BLaER1 (cell line): ENCODE measurements at regions not wholly inside any gene's neighbourhood (a gene's known extent, or its start where the extent isn't known, plus 50 kb on each side); places are given as distances from the start of the nearest gene placed in this dataset.

Experiments
- H3K27ac ChIP-seq: shearing (Covaris generic); formaldehyde crosslinking; 2 replicates; pipeline ENCODE4 v1.8.1; 2022
- H3K27me3 ChIP-seq: shearing (Covaris generic); formaldehyde crosslinking; 2 replicates; pipeline ENCODE4 v1.8.1; 2022
- H3K36me3 ChIP-seq: shearing (Covaris generic); formaldehyde crosslinking; 2 replicates; pipeline ENCODE4 v1.8.1; 2022
- H3K4me1 ChIP-seq: shearing (Covaris generic); formaldehyde crosslinking; 2 replicates; pipeline ENCODE4 v1.8.1; 2022
- H3K4me2 ChIP-seq: shearing (Covaris generic); formaldehyde crosslinking; 2 replicates; pipeline ENCODE4 v1.8.1; 2022
- H3K4me3 ChIP-seq: shearing (Covaris generic); formaldehyde crosslinking; 2 replicates; pipeline ENCODE4 v1.8.1; 2022
- H3K9ac ChIP-seq: shearing (Covaris generic); formaldehyde crosslinking; 2 replicates; pipeline ENCODE4 v1.8.1; 2022
- H3K9me3 ChIP-seq: shearing (Covaris generic); formaldehyde crosslinking; 2 replicates; pipeline ENCODE4 v1.8.1; 2022
- H4K20me1 ChIP-seq: shearing (Covaris generic); formaldehyde crosslinking; 2 replicates; pipeline ENCODE4 v1.8.1; 2022
- Cebpa-rat ChIP-seq: shearing (Covaris generic); IDR thresholded peaks from 2 replicates; pipeline ENCODE4 v1.8.1; 2022

DNA sequence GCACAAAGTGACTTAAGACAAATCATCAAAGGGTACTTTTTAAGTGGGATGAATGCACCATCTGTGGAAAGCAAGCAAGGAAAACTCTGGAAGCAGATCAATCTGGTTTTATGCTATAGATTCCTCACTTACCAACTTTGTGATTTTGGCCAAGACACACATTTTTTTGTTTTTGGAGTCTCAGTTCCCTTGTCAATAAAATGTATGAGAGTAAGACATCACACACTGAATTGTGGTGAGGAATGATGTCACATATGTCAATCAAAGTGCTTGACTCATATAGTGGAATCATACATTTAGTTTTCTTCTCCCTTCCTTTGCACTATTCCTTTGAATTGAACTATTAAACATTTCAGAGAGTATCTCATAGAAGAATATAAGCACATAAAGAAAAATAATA, 620.5 kb upstream of the CITED2 start:
- Histone ChIP-seq H3K27me3 (no peaks in the 10 kb centered on the region), H3K4me3 (no peak overlapping the region), H3K9ac (no peak overlapping the region), H3K36me3 (no peaks in the 10 kb centered on the region), H3K4me2 (no peak overlapping the region), H3K27ac (no peak overlapping the region), H3K4me1 (no peaks in the 10 kb centered on the region), H3K9me3 (peaks cover 6% of the 10 kb centered on the region; the same call in 1 of the 2 replicates), H4K20me1 (no peaks in the 10 kb centered on the region)
- TF ChIP-seq Cebpa-rat: no peak

DNA sequence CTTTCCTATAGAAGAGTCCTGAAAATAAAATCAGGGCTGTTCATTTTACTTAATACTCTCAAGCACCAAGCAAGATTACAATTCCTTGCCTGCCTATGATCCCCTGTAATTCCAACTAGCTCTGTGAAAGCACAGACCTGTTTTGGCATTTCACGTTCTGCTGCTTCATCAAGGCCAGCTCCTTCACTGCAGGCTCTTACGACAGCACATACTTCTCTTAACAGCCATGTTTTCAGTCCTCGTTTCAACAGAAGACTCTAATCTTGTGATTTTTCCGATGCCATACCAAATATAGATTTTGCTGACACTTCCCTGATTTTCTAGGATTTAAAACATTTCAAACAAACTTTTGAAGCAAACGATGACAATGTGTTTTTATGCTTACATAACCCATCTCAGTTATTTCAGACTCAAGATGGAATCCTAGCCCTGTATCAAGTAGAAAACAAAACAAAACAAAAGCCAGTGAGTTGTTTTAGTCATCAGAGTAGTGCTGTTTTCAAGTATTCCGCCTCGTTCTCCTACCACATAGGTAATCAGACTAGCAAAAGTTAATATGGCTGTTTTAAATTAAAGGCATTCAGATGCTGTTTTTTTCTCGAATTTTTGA, 616.5 kb upstream of the CITED2 start:
- H4K20me1 ChIP-seq: no peaks in the 10 kb centered on the region
- H3K36me3 ChIP-seq: no peaks in the 10 kb centered on the region
- H3K4me1 ChIP-seq: no peaks in the 10 kb centered on the region
- no peak for TF ChIP-seq Cebpa-rat
- no peaks in the 10 kb centered on the region for H3K9me3 ChIP-seq
- no peaks in the 10 kb centered on the region for H3K27me3 ChIP-seq
- no peak overlapping the region for H3K9ac ChIP-seq
- H3K27ac ChIP-seq: no peak overlapping the region
- H3K4me3 ChIP-seq: no peak overlapping the region
- H3K4me2 ChIP-seq: no peak overlapping the region

DNA sequence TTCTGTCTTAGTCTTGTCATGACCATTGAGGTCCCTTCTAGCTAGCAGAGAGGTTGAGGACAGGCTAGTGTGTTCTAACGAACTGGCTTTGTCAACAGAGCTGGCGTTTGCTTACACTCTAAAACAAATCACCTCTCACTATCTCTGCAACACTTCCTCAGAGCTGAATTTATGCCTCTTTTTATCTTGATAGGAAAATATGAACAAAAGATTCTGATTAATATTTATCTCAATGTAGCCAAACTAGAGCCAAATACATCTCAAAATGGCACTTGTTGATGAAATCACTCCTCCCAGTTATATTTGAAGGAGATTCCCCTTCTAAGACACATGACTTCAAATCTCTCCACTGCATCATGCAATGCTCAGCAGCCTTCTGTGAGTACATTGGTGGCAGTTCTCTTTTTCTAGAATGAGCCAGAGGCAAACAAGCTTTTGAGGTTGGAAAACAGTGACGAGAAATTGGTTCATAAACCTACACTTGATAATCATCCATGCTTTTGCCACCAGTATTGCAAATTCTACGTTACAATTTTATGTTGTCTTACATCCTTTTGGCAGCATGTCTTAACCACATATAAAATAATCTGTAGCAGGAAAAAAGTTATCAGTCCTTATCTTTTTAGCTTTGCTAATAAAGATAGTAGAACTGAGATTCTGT, 615.7 kb upstream of the CITED2 start:
- Histone ChIP-seq H3K4me3 (no peak overlapping the region), H3K4me2 (no peak overlapping the region), H4K20me1 (no peaks in the 10 kb centered on the region), H3K9me3 (no peaks in the 10 kb centered on the region), H3K9ac (no peak overlapping the region), H3K27me3 (no peaks in the 10 kb centered on the region), H3K4me1 (no peaks in the 10 kb centered on the region), H3K36me3 (no peaks in the 10 kb centered on the region), H3K27ac (no peak overlapping the region)
- TF ChIP-seq Cebpa-rat: no peak

DNA sequence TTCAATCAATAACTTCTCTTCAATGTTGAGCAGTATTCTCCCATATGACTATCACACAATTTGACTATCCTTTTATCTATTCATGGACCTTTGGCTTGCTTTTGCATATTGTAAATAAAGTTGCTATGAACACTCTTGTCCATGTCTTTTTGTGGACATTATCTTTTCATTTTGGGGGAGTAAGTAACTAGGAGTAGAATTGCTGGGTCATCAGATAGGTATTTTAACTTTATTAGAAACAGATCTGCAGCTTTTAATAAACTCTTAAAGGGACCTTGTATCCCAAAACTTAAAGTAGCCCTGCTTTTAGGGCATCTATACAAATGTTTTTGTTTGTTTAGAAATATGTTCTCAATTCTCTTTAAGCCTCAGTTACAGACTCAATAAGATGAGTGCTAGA, 614.2 kb upstream of the CITED2 start:
- TF ChIP-seq Cebpa-rat: no peak
- H3K9ac ChIP-seq: no peak overlapping the region
- no peaks in the 10 kb centered on the region for H3K4me1 ChIP-seq
- no peaks in the 10 kb centered on the region for H3K36me3 ChIP-seq
- no peak overlapping the region for H3K27ac ChIP-seq
- H3K4me2 ChIP-seq: no peak overlapping the region
- no peaks in the 10 kb centered on the region for H4K20me1 ChIP-seq
- no peaks in the 10 kb centered on the region for H3K9me3 ChIP-seq
- no peak overlapping the region for H3K4me3 ChIP-seq
- no peaks in the 10 kb centered on the region for H3K27me3 ChIP-seq

- Histone ChIP-seq H3K4me3 (no peak overlapping the region), H3K36me3 (no peaks in the 10 kb centered on the region), H3K27ac (no peak overlapping the region), H3K4me2 (no peak overlapping the region), H3K27me3 (no peaks in the 10 kb centered on the region), H3K9ac (no peak overlapping the region), H3K4me1 (no peaks in the 10 kb centered on the region), H4K20me1 (no peaks in the 10 kb centered on the region), H3K9me3 (no peaks in the 10 kb centered on the region)
- no peak for TF ChIP-seq Cebpa-rat
Observed at GRCh38 chr6:139987091-139987490, 612.6 kb upstream of the CITED2 start.

- Histone ChIP-seq H3K4me1 (no peaks in the 10 kb centered on the region), H4K20me1 (no peaks in the 10 kb centered on the region), H3K36me3 (no peaks in the 10 kb centered on the region), H3K27ac (no peak overlapping the region), H3K9ac (no peak overlapping the region), H3K27me3 (no peaks in the 10 kb centered on the region), H3K4me2 (no peak overlapping the region), H3K9me3 (no peaks in the 10 kb centered on the region), H3K4me3 (no peak overlapping the region)
- TF ChIP-seq Cebpa-rat: no peak
Observed at GRCh38 chr6:139985236-139985815, 610.9 kb upstream of the CITED2 start.

DNA sequence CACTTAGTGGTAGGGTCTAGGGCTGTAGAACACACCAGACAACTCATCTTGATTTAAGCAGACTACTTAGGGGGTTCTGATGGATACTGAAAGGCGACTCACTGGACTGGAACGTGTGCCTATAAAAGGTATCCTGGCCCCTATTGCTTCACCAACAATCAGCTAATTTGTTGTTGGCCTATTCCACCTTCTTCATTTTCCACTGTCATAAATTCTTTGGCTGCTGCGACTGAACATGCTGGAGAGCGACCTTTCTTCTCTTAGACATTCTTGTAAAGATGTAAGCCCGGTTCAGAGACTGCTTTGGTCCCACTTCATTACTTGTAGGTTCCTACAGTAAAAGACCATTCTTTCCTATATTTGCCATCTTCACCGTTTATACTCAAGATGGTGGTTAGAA, 609.9 kb upstream of the CITED2 start:
- no peak overlapping the region for H3K9ac ChIP-seq
- no peak for TF ChIP-seq Cebpa-rat
- no peak overlapping the region for H3K4me2 ChIP-seq
- no peaks in the 10 kb centered on the region for H3K36me3 ChIP-seq
- no peaks in the 10 kb centered on the region for H4K20me1 ChIP-seq
- no peaks in the 10 kb centered on the region for H3K9me3 ChIP-seq
- H3K27me3 ChIP-seq: no peaks in the 10 kb centered on the region
- no peaks in the 10 kb centered on the region for H3K4me1 ChIP-seq
- H3K27ac ChIP-seq: no peak overlapping the region
- H3K4me3 ChIP-seq: no peak overlapping the region

GRCh38 chr6:139983555-139984276, 609.3 kb upstream of the CITED2 start:
- Histone ChIP-seq H3K4me1 (no peaks in the 10 kb centered on the region), H3K9me3 (no peaks in the 10 kb centered on the region), H3K9ac (no peak overlapping the region), H3K27ac (no peak overlapping the region), H3K4me3 (no peak overlapping the region), H3K27me3 (no peaks in the 10 kb centered on the region), H4K20me1 (no peaks in the 10 kb centered on the region), H3K4me2 (no peak overlapping the region), H3K36me3 (no peaks in the 10 kb centered on the region)
- no peak for TF ChIP-seq Cebpa-rat

DNA sequence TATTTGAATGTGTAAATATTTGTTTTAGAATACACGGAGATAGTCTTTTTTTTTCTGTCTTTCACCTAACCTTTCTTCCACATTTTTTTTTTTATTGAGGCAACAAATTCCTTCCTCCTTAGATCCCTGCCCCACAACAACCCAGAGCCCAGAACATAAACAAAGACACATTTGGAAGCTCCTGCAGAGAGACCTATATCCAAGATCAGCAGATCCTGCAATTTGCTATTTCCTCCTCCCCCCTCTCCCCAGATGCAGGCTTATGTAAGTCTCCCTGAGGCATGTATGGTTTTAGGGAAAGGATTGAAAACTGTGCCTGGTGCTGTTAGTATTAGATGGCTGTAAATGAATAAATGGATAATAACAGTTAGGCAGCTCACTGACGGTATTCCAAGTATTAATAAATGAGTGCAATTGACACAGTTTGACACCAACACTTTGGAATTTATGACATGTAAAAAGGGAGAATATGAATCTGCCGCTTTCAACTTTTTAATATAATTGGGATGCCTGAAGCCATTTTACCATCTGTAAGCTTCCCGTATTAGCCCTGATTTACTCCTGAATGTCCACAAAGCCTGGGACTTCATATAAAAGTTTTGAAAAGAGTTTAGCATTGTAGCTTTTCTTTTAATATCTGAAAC, 608.3 kb upstream of the CITED2 start:
- no peak overlapping the region for H3K4me3 ChIP-seq
- no peaks in the 10 kb centered on the region for H3K9me3 ChIP-seq
- no peak overlapping the region for H3K27ac ChIP-seq
- H3K4me1 ChIP-seq: no peaks in the 10 kb centered on the region
- TF ChIP-seq Cebpa-rat: no peak
- no peak overlapping the region for H3K4me2 ChIP-seq
- no peaks in the 10 kb centered on the region for H3K27me3 ChIP-seq
- H3K36me3 ChIP-seq: no peaks in the 10 kb centered on the region
- H3K9ac ChIP-seq: no peak overlapping the region
- no peaks in the 10 kb centered on the region for H4K20me1 ChIP-seq

- Histone ChIP-seq H3K9ac (no peak overlapping the region), H3K27me3 (no peaks in the 10 kb centered on the region), H3K9me3 (no peaks in the 10 kb centered on the region), H3K4me2 (no peak overlapping the region), H3K4me1 (no peaks in the 10 kb centered on the region), H3K36me3 (no peaks in the 10 kb centered on the region), H3K27ac (no peak overlapping the region), H4K20me1 (no peaks in the 10 kb centered on the region), H3K4me3 (no peak overlapping the region)
- TF ChIP-seq Cebpa-rat: no peak
Observed at GRCh38 chr6:139982195-139982594, 607.7 kb upstream of the CITED2 start.
